NCI-H146 treated with DMSO at 0.1 percent for 48 hours (cell line): ENCODE measurements at regions not wholly inside any gene's neighbourhood (a gene's known extent, or its start where the extent isn't known, plus 50 kb on each side); places are given as distances from the start of the nearest gene placed in this dataset.

ENCODE experiments used
- DNase-seq: peaks from one replicate; lab custom pipeline; 2025; ENCODE audit not compliant: unreplicated experiment; lab: John Stamatoyannopoulos, UW

DNA sequence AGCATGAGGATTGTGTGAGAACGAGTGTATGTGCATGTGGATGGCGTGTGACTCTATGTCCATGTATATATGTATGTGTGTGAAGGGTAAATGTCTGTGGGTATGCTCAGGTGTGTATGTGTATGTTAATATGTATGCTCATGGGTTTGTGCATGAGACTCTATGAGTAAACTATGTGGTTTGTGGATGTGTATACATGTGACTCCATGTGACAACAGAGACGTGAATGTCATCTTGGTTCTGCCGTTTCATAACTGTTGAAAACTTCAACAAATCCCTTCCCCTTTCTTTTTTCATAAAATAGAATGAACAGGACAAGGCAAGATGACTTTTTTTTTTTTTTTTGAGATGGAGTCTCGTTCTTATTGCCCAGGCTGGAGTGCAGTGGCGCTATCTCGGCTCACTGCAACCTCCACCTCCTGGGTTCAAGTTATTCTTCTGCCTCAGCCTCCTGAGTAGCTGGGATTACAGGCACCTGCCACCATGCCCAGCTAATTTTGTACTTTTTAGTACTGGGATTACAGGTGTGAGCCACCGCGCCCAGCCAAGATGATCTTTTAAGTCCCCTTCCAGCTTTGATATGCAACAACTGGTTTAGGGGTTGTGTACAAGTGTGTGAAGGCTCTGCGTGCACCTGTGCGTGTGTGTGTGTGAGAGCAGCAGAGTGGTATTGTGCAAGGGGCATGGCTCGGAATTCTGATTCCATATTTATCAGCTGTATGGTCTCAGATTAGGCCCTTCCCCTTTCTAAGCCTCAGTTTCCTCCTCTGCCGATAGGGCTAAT, 106.3 kb downstream of the EBNA1BP2 start:
- DNase-seq: no peak

DNA sequence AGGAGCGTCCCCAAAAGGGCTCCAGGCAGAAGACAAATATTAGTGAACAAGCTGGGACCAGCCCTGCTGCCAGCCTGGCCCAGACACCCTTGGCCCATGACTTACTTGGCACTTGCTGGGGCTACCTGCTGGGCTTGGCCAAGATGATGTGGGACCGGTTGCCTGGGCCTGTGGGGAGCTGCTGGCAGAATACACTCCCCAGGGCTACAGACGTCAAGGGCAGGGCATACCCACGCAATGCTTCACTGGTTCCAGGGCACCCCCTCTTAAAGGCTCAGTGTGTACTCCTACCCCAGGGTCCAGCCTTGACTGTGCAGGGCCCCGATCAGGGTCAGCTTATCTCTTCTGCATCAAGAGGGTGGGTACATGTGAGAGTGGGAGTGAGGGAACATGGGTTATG, 106.5 kb upstream of the SLC2A1 start:
- no peak for DNase-seq

DNA sequence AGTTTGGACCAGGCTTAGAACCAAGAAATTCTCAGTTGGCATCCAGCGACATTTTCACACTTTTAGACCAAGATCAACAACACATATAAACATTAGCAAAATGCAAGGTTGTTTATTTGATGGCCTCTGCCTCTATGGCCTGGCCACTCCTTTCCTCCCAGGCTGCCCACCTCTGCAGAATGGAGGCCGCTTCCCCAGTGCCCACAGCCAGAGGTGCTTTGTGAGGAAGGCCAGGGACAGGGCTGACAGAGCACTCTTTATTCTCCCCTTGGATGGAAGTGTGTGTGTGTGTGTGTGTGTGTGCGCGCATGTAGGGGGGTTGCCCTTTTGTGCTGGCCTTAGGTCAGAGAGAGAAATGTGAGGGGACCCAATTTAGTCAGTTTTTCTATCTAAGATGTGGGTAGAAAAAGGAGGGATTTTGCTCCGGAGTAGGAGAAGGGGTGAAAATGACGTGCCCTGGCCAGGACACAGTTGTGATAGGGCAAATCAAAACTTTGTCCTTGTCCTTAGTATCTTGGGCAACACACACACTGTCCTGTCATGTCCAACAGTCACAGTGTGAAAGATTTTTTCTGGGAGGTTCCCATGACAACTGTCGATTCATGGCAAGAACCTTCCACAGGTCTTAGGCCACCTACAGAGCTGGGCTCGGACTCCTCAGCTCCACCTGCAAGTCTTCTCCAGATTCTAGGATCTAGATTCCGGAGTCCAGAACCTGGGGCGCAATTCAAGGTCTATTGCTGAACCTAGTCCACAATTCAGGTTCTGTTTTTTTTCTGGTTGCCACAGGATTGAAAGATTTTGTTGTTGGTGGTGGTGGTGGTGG, 104.9 kb upstream of the SLC2A1 start:
- DNase-seq: no peak

DNA sequence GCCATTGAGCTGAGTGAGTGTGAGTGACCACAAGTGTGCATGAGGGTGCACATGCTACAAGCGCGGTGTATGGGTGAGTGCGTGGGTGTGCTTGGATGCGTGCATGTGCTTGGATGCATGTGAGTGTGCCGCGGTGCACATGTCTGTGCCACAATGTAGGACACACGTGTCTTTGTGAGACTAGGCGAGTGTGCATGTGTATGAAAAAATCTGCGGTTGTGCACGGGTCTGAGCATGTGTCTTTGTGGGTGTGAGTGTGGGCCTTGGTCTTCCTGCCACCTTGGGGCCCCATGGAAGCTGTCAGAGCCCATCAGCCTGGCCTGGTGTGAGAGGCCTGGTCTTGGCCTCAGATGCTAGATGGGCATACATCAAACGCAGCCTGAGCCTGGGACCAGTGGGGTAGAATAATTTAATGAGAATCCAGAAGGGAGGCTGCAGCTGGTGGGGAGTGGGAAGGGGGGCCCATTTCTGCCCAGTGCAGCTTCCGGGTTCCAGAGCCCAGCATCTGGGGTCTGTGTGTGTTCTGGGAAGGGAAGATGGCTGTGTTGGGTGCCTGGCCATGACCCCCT, 103.9 kb upstream of the SLC2A1 start:
- no peak for DNase-seq

DNA sequence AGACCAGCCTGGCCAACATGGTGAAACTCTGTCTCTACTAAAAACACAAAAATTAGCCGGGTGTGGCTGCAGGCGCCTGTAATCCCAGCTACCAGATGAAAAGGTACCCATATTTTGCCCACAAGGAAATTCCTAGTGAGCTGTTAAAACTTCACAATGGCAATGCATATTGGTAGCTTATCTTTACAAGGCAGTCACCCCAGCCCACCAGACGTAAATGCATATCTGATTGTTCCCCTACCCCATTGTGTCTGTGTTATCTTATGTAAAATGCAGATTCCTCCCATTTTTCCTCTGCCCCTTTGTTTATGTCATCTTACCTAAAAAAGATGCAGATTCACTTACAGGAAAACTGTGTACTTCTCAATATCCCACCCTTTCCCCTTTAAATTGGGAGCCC, 103.1 kb upstream of the SLC2A1 start:
- no peak for DNase-seq

DNA sequence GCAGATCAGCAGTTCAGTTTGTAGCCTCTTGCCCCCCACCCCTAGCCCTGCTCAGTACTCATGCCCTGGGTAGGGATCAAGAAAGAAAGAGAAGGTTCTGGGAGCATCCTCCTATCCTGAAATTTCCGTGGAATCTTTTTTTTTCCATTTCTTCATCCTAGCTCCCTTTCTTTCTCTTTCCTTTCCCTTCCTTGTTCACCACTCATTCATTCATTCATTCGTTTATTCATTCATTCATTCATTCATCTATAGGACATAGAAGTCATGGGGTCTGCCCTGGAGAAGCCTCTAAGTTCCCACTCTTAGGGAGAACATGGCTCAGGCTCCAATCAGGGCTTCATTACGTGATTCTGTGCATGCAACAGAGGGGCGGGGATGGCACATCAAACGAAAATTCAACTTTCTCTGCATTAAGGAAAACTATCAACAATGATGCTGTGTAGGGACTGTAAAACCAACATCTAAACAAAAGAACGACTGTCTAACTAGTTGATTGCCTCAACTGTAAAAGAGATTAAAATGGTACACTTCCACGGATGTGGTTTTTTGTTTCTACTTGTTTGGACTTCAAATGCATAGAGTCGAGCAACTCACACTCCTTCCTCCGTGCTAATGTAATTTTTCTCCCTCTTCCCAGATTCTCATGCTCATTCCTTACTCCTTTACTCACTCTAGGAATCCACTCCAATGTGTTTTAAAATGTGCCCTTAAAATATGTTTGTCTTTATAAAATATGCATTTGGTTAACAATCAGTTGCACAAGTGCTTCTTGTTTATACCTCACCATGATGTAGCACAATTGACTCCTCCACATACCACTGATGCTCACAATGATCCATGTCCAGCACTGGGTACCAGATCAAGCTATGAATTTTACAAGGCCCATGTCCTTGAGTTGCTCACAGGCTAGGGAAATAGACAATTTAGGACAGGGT, 101.2 kb upstream of the SLC2A1 start:
- DNase-seq: no peak

DNA sequence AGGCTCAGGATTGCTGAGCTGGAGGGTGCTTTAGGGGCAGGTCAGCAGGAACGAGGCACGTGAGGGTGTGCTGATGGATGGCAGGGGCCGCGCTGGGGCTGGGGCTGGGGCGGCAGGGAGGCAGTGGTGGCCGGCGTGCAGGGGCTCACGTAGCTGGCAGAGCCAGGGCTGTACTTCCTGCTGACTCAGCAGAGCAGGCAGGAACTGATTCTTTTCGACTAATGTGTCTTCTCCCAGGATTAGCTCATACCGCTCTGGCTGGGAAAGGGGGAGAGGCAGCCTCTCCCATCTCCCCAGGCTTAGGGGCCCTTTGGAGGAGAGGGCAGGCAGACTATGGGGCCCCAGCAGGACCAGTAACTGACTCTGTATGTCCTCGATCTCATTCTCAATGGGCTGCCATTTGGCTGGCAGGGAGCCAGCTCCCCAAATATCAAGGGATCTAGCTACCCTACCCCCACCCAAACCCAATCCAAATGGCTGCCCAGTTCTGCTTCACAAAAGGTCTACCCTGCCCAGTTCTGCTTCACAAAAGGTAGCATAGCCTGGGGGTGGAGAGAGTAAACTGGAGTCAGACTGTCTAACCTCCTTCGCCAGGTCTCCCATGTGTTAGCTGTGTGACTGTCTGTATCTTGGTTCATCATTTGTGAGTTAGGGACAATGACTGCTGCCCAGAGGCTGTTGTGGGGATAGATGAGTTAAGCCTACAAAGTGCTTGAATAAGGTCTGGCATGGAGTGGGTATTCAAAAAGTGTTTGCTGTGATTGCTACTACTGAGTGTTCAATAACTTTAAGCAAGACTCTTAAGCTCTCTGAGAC, 100.1 kb upstream of the SLC2A1 start:
- no peak for DNase-seq

DNA sequence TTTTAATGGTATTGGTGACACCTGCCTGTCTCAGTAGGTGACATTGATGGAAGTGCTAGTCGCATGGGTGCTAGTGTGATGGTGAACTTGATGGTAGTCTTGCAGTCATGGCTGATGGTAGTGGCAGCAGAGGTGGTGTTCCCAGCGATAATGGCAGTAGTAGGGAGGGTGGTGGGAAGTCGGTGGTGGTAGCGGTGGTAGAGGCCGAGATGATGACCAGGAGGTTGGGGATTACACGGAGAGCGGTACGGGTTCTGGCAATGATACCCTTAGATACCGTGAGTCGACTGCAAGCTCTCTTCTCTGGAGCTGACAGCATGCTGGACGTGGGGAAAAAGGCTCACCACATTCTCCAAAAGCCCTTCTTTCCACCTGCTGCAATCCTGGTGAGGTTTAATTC, 99.4 kb upstream of the SLC2A1 start:
- DNase-seq: no peak

DNA sequence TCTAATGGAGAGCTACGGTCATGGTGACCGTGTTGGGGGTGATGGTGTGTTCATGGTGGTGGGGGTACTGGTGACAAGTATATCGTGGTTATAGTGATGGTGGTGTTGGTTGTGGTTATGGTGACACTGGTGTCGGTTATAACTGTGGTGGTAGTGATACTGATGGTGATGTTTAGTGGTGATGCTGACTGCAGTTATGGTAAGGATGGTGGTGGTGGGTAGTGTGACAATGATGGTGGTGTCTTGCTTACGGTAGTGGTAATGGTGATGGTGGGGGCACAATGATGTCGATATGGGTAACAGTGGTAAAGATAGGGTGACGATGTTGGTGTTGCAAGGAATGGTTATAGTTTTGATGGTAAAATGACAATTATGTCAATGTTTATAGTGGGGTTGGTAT, 98.9 kb upstream of the SLC2A1 start:
- no peak for DNase-seq

DNA sequence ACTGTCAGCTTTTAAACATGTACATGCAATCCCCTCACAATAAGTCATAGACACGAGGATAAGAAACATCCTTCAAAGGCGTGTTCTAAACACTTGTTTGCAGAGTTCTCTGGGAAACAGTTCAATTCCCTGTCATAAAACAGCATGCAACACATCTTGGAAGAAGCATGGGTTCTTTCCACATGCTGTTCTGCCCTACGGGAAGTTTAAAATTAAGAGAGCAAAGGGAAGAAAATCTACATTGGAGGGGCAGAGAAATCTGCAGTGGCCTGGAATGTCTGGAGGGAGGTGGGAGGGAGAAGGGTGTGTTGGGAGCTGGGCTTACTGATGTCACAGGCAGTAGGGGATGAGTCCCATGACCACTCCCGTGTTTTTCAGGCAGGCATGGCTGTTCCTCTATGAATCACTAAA, 98.3 kb upstream of the SLC2A1 start:
- no peak for DNase-seq

DNA sequence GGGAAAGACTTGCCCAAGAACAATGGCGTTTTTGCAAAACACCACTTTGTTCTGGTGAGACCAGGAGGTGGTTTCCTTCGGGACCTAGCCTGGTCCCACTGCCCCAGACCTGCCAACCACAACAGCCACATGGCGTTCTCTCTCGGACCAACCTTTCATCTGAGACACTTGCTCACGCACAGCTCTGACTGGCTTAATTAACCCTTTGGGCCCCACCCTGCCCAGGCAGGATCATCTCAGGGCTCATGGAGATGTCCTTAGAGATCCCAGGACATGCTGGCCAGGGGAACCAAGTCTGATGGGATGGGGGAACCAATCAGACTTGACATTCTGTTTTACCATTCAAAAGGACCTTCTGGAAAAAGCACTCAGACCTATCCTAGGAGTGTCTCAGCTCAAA, 97.8 kb upstream of the SLC2A1 start:
- DNase-seq: no peak

DNA sequence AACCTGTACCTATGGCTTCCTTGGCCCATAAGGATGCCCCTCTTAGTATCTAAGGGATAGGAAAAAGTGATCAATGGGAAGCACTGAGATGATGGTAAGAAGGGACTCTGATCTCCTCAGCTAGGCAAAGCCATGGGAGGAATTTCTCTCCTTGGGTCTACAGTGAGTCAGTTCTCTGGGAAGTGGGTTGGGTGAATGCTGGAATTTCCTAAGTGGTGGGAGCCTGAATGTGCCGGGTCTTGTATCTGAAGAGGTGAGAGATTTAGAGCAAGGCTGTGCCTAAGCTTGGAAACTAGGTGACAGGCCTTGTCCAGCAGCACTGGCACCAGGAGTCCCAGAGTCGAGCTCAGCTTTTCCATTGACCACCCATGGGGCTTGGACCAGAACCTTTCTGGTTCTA, 96.3 kb upstream of the SLC2A1 start:
- DNase-seq: no peak

DNA sequence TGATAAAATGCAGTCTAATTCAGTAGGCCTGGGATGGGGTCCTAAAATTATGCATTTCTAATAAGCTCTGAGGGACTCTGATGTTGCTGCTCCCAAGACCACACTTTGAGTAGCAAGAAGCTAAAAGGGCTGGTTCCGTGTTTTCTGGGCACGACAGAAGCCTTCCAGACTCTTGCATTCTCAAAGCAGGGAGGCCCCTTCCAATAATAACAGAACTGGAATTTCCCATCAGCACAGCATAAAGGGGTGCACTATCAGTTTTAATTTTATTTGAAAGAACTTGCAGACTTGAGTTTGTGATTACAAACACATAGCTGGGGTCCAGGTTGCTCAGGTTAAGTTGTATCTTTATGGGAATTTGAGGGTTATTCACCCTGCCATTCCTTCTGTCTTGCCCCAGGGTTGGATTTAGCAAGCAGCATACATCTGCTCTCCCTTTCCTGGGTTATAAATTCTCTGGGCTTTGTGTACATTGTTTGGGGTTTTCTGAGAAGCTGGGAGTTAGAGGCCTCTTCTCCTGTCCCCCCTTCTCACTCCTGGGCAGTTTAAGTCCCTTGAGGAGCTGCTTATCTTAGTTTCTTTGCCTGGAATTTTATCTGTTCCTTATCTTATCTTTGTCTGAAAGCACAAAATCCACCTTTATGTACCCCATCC, 94.2 kb upstream of the SLC2A1 start:
- DNase-seq: no peak

DNA sequence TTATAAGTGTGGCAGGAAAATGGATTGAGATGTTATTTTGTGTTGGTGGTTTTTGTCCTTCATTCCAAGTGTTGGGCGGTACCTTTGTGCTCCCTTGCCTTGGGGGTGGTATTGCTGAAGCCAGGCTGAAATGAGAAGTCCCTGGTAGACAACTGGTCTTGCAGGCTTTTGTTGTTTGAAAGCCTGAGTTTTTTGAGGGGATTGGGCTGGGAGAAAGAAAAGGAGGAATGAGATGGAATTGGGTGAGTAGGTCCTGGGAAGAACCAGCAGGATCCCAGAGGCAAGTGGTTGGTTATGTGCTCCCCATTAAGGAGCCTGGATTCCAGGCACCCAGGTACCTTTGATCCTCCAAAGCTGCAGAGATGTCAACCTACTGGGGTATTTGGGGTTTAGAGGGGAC, 93.7 kb upstream of the SLC2A1 start:
- DNase-seq: no peak

DNA sequence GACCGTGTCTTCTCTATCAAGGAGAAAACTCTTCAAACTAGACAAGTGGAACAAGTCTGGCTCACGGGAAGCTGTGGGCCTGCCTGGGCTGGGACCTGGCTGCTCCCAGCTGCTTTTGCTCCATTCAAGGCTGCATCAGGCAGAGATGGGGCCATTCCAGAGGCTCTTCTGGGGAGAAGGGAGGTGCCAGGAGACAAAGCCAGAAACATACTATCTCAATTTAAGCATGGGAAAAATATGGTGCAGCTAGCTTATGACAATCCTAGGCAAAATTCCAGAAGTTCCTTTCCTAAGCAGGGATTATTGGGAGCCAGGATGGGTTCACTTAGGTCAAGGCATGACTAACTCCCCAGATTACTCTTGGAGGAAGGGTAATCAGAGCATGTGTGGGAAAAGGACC, 90.8 kb upstream of the SLC2A1 start:
- no peak for DNase-seq

DNA sequence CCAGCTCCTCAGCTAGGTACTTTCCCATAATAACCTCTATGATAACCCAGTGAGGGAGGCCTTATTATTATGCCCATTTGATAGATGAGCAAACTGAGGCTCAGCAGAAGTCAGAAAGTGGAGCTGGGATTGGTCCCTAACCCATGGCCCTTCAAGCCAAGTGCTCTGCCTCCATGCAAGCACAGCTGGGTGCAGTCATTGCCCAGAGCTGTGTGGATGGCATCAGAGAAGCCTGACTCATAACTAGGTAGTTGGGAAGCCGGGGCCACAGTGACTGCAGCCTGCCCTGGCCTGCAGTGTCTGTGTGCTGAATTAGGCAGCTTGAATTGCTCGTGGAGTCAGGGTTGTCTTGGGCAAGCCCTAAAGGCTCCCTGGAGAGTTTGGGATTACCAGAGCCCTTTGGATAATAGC, 89.9 kb upstream of the SLC2A1 start:
- no peak for DNase-seq

DNA sequence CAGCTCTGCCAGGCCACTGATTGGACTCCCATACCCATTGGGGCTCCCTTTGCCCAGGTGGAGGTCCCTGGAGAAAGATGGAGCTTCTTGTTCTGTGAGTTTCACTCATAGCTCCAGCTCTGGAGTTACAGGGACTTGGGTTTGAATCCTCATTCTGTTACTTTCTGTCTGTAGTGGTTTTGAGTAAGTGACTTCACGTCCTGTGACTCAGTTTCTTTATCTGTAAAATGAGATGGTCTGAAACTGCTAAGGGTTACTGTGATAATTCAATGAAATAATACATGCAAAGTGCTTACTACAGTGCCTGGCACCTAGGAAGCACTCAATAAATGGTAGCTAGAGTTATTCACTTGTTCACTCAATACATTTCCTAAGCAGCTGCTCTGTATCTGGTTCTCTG, 88.5 kb upstream of the SLC2A1 start:
- DNase-seq: no peak

DNA sequence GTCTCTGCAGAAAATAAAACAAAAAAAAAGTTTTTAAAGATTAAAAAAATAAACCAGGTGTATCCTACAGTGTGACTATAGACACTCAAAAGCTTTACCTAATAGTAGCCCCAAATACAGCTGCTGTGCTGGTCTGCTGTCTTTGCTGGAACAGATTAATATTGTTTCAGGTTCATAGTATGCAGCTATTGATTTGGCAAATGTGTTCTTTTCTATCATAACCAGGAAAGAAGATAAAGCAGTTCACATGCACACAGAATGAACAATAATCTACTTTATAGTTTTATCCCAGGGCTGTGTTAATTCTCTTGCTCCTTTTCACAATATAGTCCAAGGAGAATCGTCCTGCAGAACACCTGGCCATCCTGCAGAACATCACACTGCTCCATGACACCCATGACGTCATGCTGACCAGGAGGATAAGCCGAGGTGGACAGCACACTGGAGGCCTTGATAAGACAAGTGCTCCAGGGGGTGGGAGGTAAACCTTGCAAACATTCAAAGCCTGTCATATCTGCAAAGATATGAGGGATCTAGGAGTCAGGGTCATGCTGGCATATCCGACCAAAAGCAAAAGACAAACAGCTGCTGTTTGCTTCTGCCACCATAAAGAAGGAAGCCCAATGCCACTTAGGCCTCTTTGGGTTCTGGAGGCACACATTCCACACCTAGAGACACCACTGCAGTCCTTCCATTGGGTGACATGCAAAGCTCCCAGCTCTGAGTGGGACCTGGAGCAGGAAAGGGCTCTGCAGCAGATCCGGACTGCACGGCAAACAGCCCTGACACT, 86.1 kb upstream of the SLC2A1 start:
- no peak for DNase-seq

DNA sequence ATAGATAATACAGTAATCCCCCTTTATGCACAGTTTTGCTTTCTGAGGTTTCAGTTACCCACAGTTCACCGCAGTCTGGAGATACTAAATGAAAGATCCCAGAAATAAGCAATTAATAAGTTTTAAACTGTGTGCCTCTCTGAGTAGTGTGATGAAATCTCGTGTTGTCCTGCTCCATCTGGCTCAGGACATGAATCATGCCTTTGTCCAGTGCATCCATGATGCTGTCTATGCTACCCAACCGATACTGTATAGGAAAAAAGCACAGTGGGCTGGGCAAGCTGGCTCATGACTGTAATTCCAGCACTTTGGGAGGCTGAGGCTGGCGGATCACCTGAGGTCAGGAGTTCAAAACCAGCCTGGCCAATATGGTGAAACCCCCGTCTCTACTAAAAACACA, 85.0 kb upstream of the SLC2A1 start:
- DNase-seq: no peak
